AG04449 (cell line): ENCODE measurements at regions not wholly inside any gene's neighbourhood (a gene's known extent, or its start where the extent isn't known, plus 50 kb on each side); places are given as distances from the start of the nearest gene placed in this dataset.
"Not testable (repeated sequence)": the region's sequence is repeated elsewhere in the genome, so short reads cannot be mapped to it uniquely, and the experiment has no call there.

Experiments used
- CTCF ChIA-PET: fragments of 350-600 bp; formaldehyde crosslinking; extraction: SDS; loops from one replicate; lab custom pipeline; 2021; ENCODE audit warnings: antibody characterized with exemption; lab: Yijun Ruan, JAX
- POLR2A ChIA-PET: fragments of 400-600, 350-600 bp; formaldehyde crosslinking; extraction: SDS; loops from one replicate; lab custom pipeline; 2020; ENCODE audit warnings: antibody characterized with exemption, inconsistent platforms; lab: Yijun Ruan, JAX
- DNase-seq: peaks from one replicate; pipeline ENCODE4 v3.0.0-alpha.2; 2010; ENCODE audit warnings: low read depth, low spot score
- H3K4me3 ChIP-seq: 2 replicates; pipeline ENCODE4 v1.5.1; 2011; ENCODE audit warnings: low read depth, mild to moderate bottlenecking, control low read depth, low read length
- TF ChIP-seq, protein P1 (sequence below): IDR thresholded peaks from one replicate; pipeline ENCODE4 v1.5.1; 2011; ENCODE audit warnings: mild to moderate bottlenecking, moderate library complexity, low read length, control low read depth, inconsistent platforms; ENCODE audit not compliant: insufficient read depth; ENCODE audit errors: missing control alignments

DNA sequence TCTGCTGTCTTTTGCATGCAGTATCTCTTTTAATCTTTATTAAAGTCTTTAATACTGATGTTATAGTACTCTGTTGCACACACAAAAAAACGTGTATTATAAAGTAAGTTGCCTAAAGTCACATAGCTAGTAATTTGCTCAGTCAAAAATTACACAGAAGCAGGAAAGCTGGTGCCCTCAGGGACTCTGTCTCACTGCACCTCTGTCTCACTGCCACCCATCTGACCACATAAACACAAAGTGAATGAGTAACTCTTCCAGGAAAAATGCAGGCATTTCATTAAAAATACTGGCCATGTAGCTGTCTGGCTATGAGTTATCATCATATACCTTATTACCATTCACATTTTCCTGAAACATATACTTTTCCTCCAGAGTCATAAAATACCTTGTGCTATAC is 591.7 kb downstream of the CSNK1G3 start:
- DNase-seq: no peak
- TF ChIP-seq, protein P1, sequence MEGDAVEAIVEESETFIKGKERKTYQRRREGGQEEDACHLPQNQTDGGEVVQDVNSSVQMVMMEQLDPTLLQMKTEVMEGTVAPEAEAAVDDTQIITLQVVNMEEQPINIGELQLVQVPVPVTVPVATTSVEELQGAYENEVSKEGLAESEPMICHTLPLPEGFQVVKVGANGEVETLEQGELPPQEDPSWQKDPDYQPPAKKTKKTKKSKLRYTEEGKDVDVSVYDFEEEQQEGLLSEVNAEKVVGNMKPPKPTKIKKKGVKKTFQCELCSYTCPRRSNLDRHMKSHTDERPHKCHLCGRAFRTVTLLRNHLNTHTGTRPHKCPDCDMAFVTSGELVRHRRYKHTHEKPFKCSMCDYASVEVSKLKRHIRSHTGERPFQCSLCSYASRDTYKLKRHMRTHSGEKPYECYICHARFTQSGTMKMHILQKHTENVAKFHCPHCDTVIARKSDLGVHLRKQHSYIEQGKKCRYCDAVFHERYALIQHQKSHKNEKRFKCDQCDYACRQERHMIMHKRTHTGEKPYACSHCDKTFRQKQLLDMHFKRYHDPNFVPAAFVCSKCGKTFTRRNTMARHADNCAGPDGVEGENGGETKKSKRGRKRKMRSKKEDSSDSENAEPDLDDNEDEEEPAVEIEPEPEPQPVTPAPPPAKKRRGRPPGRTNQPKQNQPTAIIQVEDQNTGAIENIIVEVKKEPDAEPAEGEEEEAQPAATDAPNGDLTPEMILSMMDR: no peak
- POLR2A ChIA-PET: no interaction called here
- no peak overlapping the region for H3K4me3 ChIP-seq
- CTCF ChIA-PET: no interaction called here

GRCh38 chr5:124103056-124103455 is 591.1 kb downstream of the CSNK1G3 start:
- POLR2A ChIA-PET, H3K4me3 ChIP-seq, CTCF ChIA-PET, DNase-seq: not testable (repeated sequence)

GRCh38 chr5:124102486-124102885 is 590.5 kb downstream of the CSNK1G3 start:
- CTCF ChIA-PET: no interaction called here
- no peak overlapping the region for H3K4me3 ChIP-seq
- no peak for DNase-seq
- TF ChIP-seq, protein P1: no peak
- POLR2A ChIA-PET: no interaction called here

- ChIA-PET POLR2A (no interaction called here), CTCF (interaction anchor here (1.3 kb wide), 1 partner anchor 423 kb away, joined by 3 read pairs; no protein-coding TSS in a partner anchor)
- TF ChIP-seq, protein P1: no peak
Measured at GRCh38 chr5:124093658-124094057, 581.7 kb downstream of the CSNK1G3 start.

DNA sequence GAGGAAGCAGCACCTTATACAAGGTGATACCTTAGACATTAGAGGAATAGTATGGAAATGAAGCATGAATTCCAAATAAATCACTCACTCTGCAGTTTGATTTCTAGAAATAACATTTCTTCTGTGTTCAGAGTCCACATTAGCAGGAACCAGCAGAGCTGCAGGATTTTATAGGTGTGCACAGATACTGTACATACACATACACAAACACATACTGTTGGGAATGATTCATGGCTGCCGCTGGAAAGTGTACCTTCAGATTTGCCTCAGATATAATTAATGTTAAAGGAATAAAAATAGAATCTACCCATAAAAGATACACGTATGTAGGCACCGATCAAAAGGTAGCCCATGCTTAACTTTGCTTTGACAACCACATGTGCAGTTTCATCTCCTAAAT is 578.1 kb downstream of the CSNK1G3 start:
- POLR2A ChIA-PET: no interaction called here
- CTCF ChIA-PET: no interaction called here
- TF ChIP-seq, protein P1: no peak
- no peak for DNase-seq
- H3K4me3 ChIP-seq: no peak overlapping the region

More at GRCh38 chr5:124093658-124094057, 581.7 kb downstream of the CSNK1G3 start:
- H3K4me3 ChIP-seq: no peak overlapping the region
- no peak for DNase-seq

DNA sequence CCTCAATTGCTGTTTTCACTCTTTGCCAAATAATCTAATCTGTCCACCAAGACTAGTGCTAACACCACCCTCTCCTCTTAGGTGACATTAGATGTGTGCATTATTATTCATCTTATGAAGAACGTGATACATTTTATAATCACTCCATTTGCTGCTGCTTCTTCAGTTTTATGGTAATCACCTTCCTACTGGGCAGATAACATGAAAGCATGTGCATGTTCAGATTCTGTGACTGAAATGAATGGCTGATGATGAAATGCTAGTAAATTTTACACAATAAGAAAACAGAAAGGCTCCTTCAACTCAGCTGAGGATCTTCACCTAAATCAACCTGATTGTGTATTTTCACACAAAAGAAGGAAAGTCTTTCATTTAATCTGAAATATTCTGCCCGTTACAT is 577.6 kb downstream of the CSNK1G3 start:
- no peak overlapping the region for H3K4me3 ChIP-seq
- ChIA-PET POLR2A (no interaction called here), CTCF (no interaction called here)
- TF ChIP-seq, protein P1: no peak
- DNase-seq: no peak
